ENCODE measurements at regions not wholly inside any gene's neighbourhood (a gene's known extent, or its start where the extent isn't known, plus 50 kb on each side); places are given as distances from the start of the nearest gene placed in this dataset.

DNA sequence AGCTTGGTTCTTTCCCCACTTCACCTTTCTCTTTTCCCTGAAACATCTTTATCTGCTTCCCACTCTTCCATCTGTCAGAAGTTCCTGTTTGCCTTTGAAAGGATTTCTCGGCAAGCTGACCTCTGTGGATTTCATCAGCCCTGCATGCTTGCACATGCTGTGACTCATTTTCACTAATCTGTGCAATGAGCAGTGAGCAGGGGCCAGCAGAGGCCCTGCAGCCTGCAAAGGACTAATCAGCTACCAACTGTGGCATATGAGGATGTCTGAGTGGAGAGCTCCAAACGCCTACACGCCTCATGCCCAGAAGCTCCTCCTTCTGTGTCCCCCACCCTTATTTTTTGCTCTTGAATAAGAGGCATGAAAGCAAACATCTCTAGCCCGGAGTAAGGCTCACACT lies 333.0 kb upstream of the SEMA6D start:
- no peak for TF ChIP-seq FOXP2 (optimal IDR thresholded peaks at IDR 0.05; ENCODE audit: borderline replicate concordance, extremely low read depth, extremely low read length, insufficient read depth)
- TF ChIP-seq TAF1 (IDR thresholded peaks at IDR 0.05; ENCODE audit: borderline replicate concordance, insufficient read depth, low read length) = no peak
- no peak for TF ChIP-seq POLR2AphosphoS5 (IDR thresholded peaks at IDR 0.05; ENCODE audit: low read depth, low read length)
- TF ChIP-seq REST (IDR thresholded peaks at IDR 0.05; ENCODE audit: insufficient read depth in 1 of 2, low read depth in 2 of 2, low read length in 2 of 2) = no peak
- no peak for TF ChIP-seq SIN3A (IDR thresholded peaks at IDR 0.05; ENCODE audit: borderline replicate concordance, insufficient read depth, low read length)

- TF ChIP-seq TAF1 (IDR thresholded peaks at IDR 0.05; ENCODE audit: borderline replicate concordance, insufficient read depth, low read length) (no peak), FOXP2 (optimal IDR thresholded peaks at IDR 0.05; ENCODE audit: borderline replicate concordance, extremely low read depth, extremely low read length, insufficient read depth) (no peak), SIN3A (IDR thresholded peaks at IDR 0.05; ENCODE audit: borderline replicate concordance, insufficient read depth, low read length) (no peak), POLR2AphosphoS5 (IDR thresholded peaks at IDR 0.05; ENCODE audit: low read depth, low read length) (no peak), REST (IDR thresholded peaks at IDR 0.05; ENCODE audit: insufficient read depth in 1 of 2, low read depth in 2 of 2, low read length in 2 of 2) (no peak)
These were observed 332.5 kb upstream of the SEMA6D start for GRCh38 chr15:47384776-47385175.

DNA sequence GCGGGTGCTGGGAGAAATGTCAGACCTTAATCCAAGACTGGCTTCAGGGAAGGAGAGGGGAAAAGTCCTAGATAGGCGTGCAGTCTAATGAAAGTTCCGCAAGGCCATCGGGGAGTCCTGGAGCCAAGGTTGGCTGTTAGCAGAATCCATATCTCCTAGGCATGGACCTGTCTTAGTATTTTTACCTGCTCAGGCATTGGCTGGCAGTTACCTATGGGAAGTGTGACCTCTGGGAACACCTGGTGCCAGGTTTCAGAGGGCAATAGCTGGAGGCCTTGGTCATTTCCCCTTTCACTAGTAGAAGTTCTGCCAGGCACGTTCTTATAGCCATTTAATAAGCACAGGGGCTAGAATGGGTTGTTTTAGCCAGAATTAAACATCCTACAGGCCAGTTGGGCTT lies 330.8 kb upstream of the SEMA6D start:
- TF ChIP-seq FOXP2 (optimal IDR thresholded peaks at IDR 0.05; ENCODE audit: borderline replicate concordance, extremely low read depth, extremely low read length, insufficient read depth) = no peak
- no peak for TF ChIP-seq SIN3A (IDR thresholded peaks at IDR 0.05; ENCODE audit: borderline replicate concordance, insufficient read depth, low read length)
- TF ChIP-seq REST (IDR thresholded peaks at IDR 0.05; ENCODE audit: insufficient read depth in 1 of 2, low read depth in 2 of 2, low read length in 2 of 2) = no peak
- TF ChIP-seq TAF1 (IDR thresholded peaks at IDR 0.05; ENCODE audit: borderline replicate concordance, insufficient read depth, low read length) = no peak
- TF ChIP-seq POLR2AphosphoS5 (IDR thresholded peaks at IDR 0.05; ENCODE audit: low read depth, low read length) = no peak

GRCh38 chr15:47388299-47388698 lies 329.0 kb upstream of the SEMA6D start:
- no peak for TF ChIP-seq POLR2AphosphoS5 (IDR thresholded peaks at IDR 0.05; ENCODE audit: low read depth, low read length)
- no peak for TF ChIP-seq SIN3A (IDR thresholded peaks at IDR 0.05; ENCODE audit: borderline replicate concordance, insufficient read depth, low read length)
- no peak for TF ChIP-seq TAF1 (IDR thresholded peaks at IDR 0.05; ENCODE audit: borderline replicate concordance, insufficient read depth, low read length)
- TF ChIP-seq REST (IDR thresholded peaks at IDR 0.05; ENCODE audit: insufficient read depth in 1 of 2, low read depth in 2 of 2, low read length in 2 of 2) = no peak
- no peak for TF ChIP-seq FOXP2 (optimal IDR thresholded peaks at IDR 0.05; ENCODE audit: borderline replicate concordance, extremely low read depth, extremely low read length, insufficient read depth)

DNA sequence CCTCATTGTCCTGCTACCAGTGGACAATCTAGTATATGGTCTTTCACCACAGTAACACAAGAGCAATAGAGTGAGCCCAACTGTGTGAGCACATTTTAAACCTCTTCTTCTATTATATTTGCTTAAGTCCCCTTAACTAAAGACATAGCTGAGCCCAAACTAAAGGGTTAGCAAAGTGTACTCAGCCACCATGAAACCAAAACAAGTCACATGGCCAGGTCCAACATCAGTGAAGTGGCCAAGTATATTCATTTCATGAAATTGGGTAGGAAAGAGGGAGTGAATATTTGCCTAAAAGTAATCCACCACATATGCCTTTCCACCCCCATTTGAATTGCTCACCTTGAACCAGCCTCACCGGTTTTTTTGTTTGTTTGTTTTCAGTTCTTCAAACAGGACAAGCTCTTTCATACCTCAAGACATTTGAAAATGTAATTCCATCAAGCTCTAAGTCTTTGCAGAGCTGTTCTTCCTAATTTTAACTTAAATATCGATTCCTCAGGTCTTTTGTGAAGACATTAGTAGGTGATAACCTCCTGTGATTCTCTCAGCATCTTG lies 327.0 kb upstream of the SEMA6D start:
- TF ChIP-seq TAF1 (IDR thresholded peaks at IDR 0.05; ENCODE audit: borderline replicate concordance, insufficient read depth, low read length) = no peak
- no peak for TF ChIP-seq REST (IDR thresholded peaks at IDR 0.05; ENCODE audit: insufficient read depth in 1 of 2, low read depth in 2 of 2, low read length in 2 of 2)
- TF ChIP-seq SIN3A (IDR thresholded peaks at IDR 0.05; ENCODE audit: borderline replicate concordance, insufficient read depth, low read length) = no peak
- TF ChIP-seq FOXP2 (optimal IDR thresholded peaks at IDR 0.05; ENCODE audit: borderline replicate concordance, extremely low read depth, extremely low read length, insufficient read depth) = no peak
- no peak for TF ChIP-seq POLR2AphosphoS5 (IDR thresholded peaks at IDR 0.05; ENCODE audit: low read depth, low read length)
